Psoas muscle (tissue), 7 donors: ENCODE measurements at regions not wholly inside any gene's neighbourhood (a gene's known extent, or its start where the extent isn't known, plus 50 kb on each side); places are given as distances from the start of the nearest gene placed in this dataset.

ENCODE experiments used
- ATAC-seq, 4 donors: fragments of 200-7000 bp; cut with Tn5 transposase; one replicate each; pipeline ENCODE4 v1.9.1; 2020; ENCODE audit warnings: moderate library complexity in 3 of 4, mild to moderate bottlenecking in 2 of 4
- DNase-seq, 2 donors: peaks; one replicate each; pipeline ENCODE4 v3.0.0-alpha.2; 2020
- H3K27ac ChIP-seq: fragments of 200-600 bp; one replicate; pipeline ENCODE4 v1.8.0; 2022
- H3K27me3 ChIP-seq, 3 donors: fragments of 200-600 bp in 1 of 3; one replicate each; pipeline versions ENCODE4 v1.6.1 to v1.8.0; 2013 to 2022; ENCODE audit warnings: low read length in 2 of 3, mild to moderate bottlenecking in 2 of 3, moderate library complexity in 1 of 3; ENCODE audit not compliant: insufficient read depth in 3 of 3
- H3K36me3 ChIP-seq, 2 donors: fragments of 200-600 bp in 1 of 2; one replicate each; pipeline versions ENCODE4 v1.6.1 to v1.8.0; 2013 to 2022; ENCODE audit warnings: low read depth in 1 of 2, mild to moderate bottlenecking in 1 of 2, moderate library complexity in 1 of 2; ENCODE audit not compliant: insufficient read depth in 1 of 2
- H3K4me1 ChIP-seq: fragments of 200-600 bp; one replicate; pipeline ENCODE4 v1.8.0; 2022
- H3K4me3 ChIP-seq: fragments of 200-600 bp; one replicate; pipeline ENCODE4 v1.8.0; 2022; ENCODE audit warnings: mild to moderate bottlenecking
- H3K9me3 ChIP-seq: fragments of 200-600 bp; one replicate; pipeline ENCODE4 v1.8.0; 2022
- CTCF ChIP-seq: fragments of 200-600 bp; IDR thresholded peaks from one replicate; pipeline ENCODE4 v1.8.0; 2022; ENCODE audit warnings: antibody characterized with exemption
- WGBS, 3 donors: extraction: QIAGEN DNeasy Blood & Tissue Kit; methylation state at CpG; one replicate each; pipeline versions ENCODE4 v1.1.6 to v1.1.7; 2013; 5-methylcytosine and 5-hydroxymethylcytosine counted together
- intact Hi-C, 2 donors: fragments of 100-400 bp; cut with DNase I; formaldehyde crosslinking; loops; one replicate each; pipeline versions ENCODE4 v1.11.0 to v1.14.2; 2022
- donor health status: healthy with polysubstance abuse.
- donor health status: DM: no; HTN: no; CAD: no; lungs with moderate emphysema.
- donor health status: Bipolar disorder and iron deficiency.
- donor health status: healthy.
- donor health status: DM: yes; HTN: yes; CAD: no.
- donor health status: DM: no; HTN: no; CAD: no.
- donor health status: DM: yes; HTN: yes; CAD: no.

GRCh38 chr2:195456771-195457170, 200.3 kb upstream of the SLC39A10 start:
- DNase-seq (no peak), ATAC-seq (no peak)
- Histone ChIP-seq H3K27me3 (no peaks in the 10 kb centered on the region), H3K9me3 (no peaks in the 10 kb centered on the region), H3K27ac (no peak overlapping the region), H3K4me1 (no peaks in the 10 kb centered on the region), H3K36me3 (no peaks in the 10 kb centered on the region), H3K4me3 (no peak overlapping the region)
- no peak for TF ChIP-seq CTCF
- intact Hi-C loops = no loop called here
- 65 to 72% (median 70%) methylated on average over 2 of the region's 2 CpGs for WGBS, 3 donors

GRCh38 chr2:195451160-195451559, 205.9 kb upstream of the SLC39A10 start:
- H3K9me3 ChIP-seq = no peaks in the 10 kb centered on the region
- no peak for TF ChIP-seq CTCF
- 51 to 56% (median 54%) methylated on average over 4 of the region's 4 CpGs for WGBS, 3 donors
- no peaks in the 10 kb centered on the region for H3K27me3 ChIP-seq
- H3K36me3 ChIP-seq = no peaks in the 10 kb centered on the region
- H3K4me3 ChIP-seq = no peak overlapping the region
- ATAC-seq (no peak), DNase-seq (no peak)
- intact Hi-C loops = no loop called here
- no peak overlapping the region for H3K27ac ChIP-seq
- H3K4me1 ChIP-seq = no peaks in the 10 kb centered on the region

- no peak overlapping the region for H3K4me3 ChIP-seq
- WGBS, 3 donors = 32 to 40% (median 37%) methylated on average over 3 of the region's 3 CpGs
- DNase-seq (no peak), ATAC-seq (no peak)
- H3K27me3 ChIP-seq = no peaks in the 10 kb centered on the region
- no peaks in the 10 kb centered on the region for H3K4me1 ChIP-seq
- intact Hi-C loops = no loop called here
- H3K27ac ChIP-seq = no peak overlapping the region
- H3K36me3 ChIP-seq = no peaks in the 10 kb centered on the region
- no peak for TF ChIP-seq CTCF
- no peaks in the 10 kb centered on the region for H3K9me3 ChIP-seq
Observed at GRCh38 chr2:195450552-195451113, 206.4 kb upstream of the SLC39A10 start.

GRCh38 chr2:195447323-195447975, 209.6 kb upstream of the SLC39A10 start:
- intact Hi-C loops = no loop called here
- no peak for ATAC-seq
- Histone ChIP-seq H3K9me3 (no peaks in the 10 kb centered on the region), H3K36me3 (no peaks in the 10 kb centered on the region), H3K27ac (no peak overlapping the region), H3K4me3 (no peak overlapping the region), H3K4me1 (no peaks in the 10 kb centered on the region), H3K27me3 (no peaks in the 10 kb centered on the region)
- DNase-seq = no peak
- 43 to 56% (median 50%) methylated on average over 5 of the region's 5 CpGs for WGBS, 3 donors
- no peak for TF ChIP-seq CTCF

GRCh38 chr2:195445639-195446038, 211.4 kb upstream of the SLC39A10 start:
- intact Hi-C loops = no loop called here
- no peak overlapping the region for H3K4me3 ChIP-seq
- no peaks in the 10 kb centered on the region for H3K4me1 ChIP-seq
- H3K9me3 ChIP-seq = peaks cover 9% of the 10 kb centered on the region
- no peak for TF ChIP-seq CTCF
- no peaks in the 10 kb centered on the region for H3K27me3 ChIP-seq
- 51 to 62% (median 56%) methylated on average over 1 of the region's 1 CpG for WGBS, 3 donors
- no peak for DNase-seq
- no peaks in the 10 kb centered on the region for H3K36me3 ChIP-seq
- no peak overlapping the region for H3K27ac ChIP-seq
- ATAC-seq = no peak
